Upper lobe of left lung (tissue), 6 donors: ENCODE measurements at regions not wholly inside any gene's neighbourhood (a gene's known extent, or its start where the extent isn't known, plus 50 kb on each side); places are given as distances from the start of the nearest gene placed in this dataset.
"Not testable (repeated sequence)": the region's sequence is repeated elsewhere in the genome, so short reads cannot be mapped to it uniquely, and the experiment has no call there.

Source experiments
- ATAC-seq, 2 donors: fragments of 200-7000 bp; cut with Tn5 transposase; one replicate each; pipeline ENCODE4 v1.9.1; 2022; ENCODE audit warnings: mild to moderate bottlenecking in 2 of 2, moderate library complexity in 2 of 2; ENCODE audit not compliant: low FRiP score in 2 of 2
- DNase-seq, 2 donors: peaks; one replicate each; pipeline ENCODE4 v3.0.0-alpha.2; 2019 to 2020
- H3K27ac ChIP-seq, 4 donors: fragments of 200-600 bp; sonication (generic); one replicate each; pipeline ENCODE4 v1.5.1; 2016 to 2019
- H3K27me3 ChIP-seq, 4 donors: fragments of 200-600 bp; sonication (generic); one replicate each; pipeline ENCODE4 v1.5.1; 2017 to 2019
- H3K36me3 ChIP-seq, 4 donors: fragments of 200-600 bp; sonication (generic); one replicate each; pipeline ENCODE4 v1.5.1; 2016 to 2019
- H3K4me1 ChIP-seq, 4 donors: fragments of 200-600 bp; sonication (generic); one replicate each; pipeline ENCODE4 v1.5.1; 2018 to 2019
- H3K4me3 ChIP-seq, 4 donors: fragments of 200-600 bp; sonication (generic); one replicate each; pipeline ENCODE4 v1.5.1; 2017 to 2019; ENCODE audit warnings: mild to moderate bottlenecking in 2 of 4, moderate library complexity in 1 of 4
- H3K9me3 ChIP-seq, 4 donors: fragments of 200-600 bp; sonication (generic); one replicate each; pipeline ENCODE4 v1.5.1; 2018 to 2019
- CTCF ChIP-seq, 6 experiments: fragments of 450-650 bp in 4 of 6; fragments of 200-600 bp in 2 of 6; sonication (generic) in 2 of 6; IDR thresholded peaks; one replicate each; pipeline ENCODE4 v1.5.1; 2016 to 2019; ENCODE audit warnings: antibody characterized with exemption in 6 of 6
- EP300 ChIP-seq, 4 donors: sonication (generic); formaldehyde crosslinking; IDR thresholded peaks; one replicate each; pipeline ENCODE4 v1.5.1; 2017; ENCODE audit warnings: antibody characterized with exemption in 4 of 4, control low read depth in 2 of 4
- POLR2A ChIP-seq, 4 donors: fragments of 450-650 bp; IDR thresholded peaks; one replicate each; pipeline ENCODE4 v1.5.1; 2016 to 2017; ENCODE audit warnings: antibody characterized with exemption in 4 of 4, mild to moderate bottlenecking in 2 of 4
- POLR2AphosphoS5 ChIP-seq, 2 donors: sonication (generic); formaldehyde crosslinking; IDR thresholded peaks; one replicate each; pipeline ENCODE4 v1.5.1; 2017; ENCODE audit warnings: antibody characterized with exemption in 2 of 2
- WGBS, 2 donors: methylation state at CpG; one replicate each; pipeline ENCODE4 v1.1.5; 2017 to 2018; 5-methylcytosine and 5-hydroxymethylcytosine counted together
- donor health status: DM: no; HTN: no; CAD: no; lungs with moderate emphysema.
- donor health status: DM: no; HTN: yes; CAD: no; lungs with severe emphysema.

GRCh38 chr6:86017236-86017635 is 374.6 kb upstream of the SYNCRIP start:
- no peak for DNase-seq
- no peaks in the 10 kb centered on the region for H3K9me3 ChIP-seq
- no peaks in the 10 kb centered on the region for H3K27me3 ChIP-seq
- no peak overlapping the region for H3K4me3 ChIP-seq
- 77 to 79% methylated on average over 1 of the region's 1 CpG for WGBS, 2 donors
- no peak for TF ChIP-seq EP300 (IDR thresholded peaks at IDR 0.05)
- TF ChIP-seq POLR2A (IDR thresholded peaks at IDR 0.05), result no peak
- TF ChIP-seq CTCF (IDR thresholded peaks at IDR 0.05), result no peak
- no peak for TF ChIP-seq POLR2AphosphoS5 (IDR thresholded peaks at IDR 0.05)
- H3K36me3 ChIP-seq, result no peaks in the 10 kb centered on the region
- no peak for ATAC-seq
- H3K27ac ChIP-seq, result no peak overlapping the region
- no peaks in the 10 kb centered on the region for H3K4me1 ChIP-seq

DNA sequence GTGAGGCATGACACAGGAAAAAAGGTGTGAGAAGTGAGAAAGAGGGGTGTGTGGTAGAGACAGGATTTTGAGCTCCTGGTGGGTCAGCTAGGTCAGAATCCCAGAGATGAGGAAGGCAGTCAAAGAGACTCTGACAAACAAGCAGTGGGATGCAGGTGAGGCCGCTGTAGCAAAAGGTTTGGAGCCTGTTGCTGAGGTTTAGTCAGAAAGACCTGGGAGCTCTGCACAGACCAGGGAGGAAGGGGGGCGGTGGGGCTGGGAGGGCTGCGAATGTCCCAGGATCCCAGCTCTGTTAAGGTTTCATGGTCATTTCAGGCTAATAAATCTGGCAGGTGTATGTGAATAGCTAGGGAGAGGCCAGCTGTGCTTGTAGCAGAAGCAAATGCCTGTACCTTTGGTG is 373.9 kb upstream of the SYNCRIP start:
- Histone ChIP-seq H3K27ac (no peak overlapping the region), H3K27me3 (no peaks in the 10 kb centered on the region), H3K4me3 (no peak overlapping the region), H3K36me3 (no peaks in the 10 kb centered on the region), H3K4me1 (no peaks in the 10 kb centered on the region), H3K9me3 (no peaks in the 10 kb centered on the region)
- TF ChIP-seq POLR2AphosphoS5 (IDR thresholded peaks at IDR 0.05) (no peak), EP300 (IDR thresholded peaks at IDR 0.05) (no peak), POLR2A (IDR thresholded peaks at IDR 0.05) (no peak), CTCF (IDR thresholded peaks at IDR 0.05) (no peak)
- DNase-seq (no peak), ATAC-seq (no peak)
- WGBS, 2 donors, result 78 to 90% methylated on average over 2 to 3 of the region's 3 CpGs

- no peak for DNase-seq
- Histone ChIP-seq H3K9me3 (no peaks in the 10 kb centered on the region), H3K27me3 (no peaks in the 10 kb centered on the region), H3K36me3 (no peaks in the 10 kb centered on the region), H3K4me1 (no peaks in the 10 kb centered on the region), H3K4me3 (no peak overlapping the region), H3K27ac (no peak overlapping the region)
- TF ChIP-seq POLR2AphosphoS5 (IDR thresholded peaks at IDR 0.05) (no peak), CTCF (IDR thresholded peaks at IDR 0.05) (no peak), POLR2A (IDR thresholded peaks at IDR 0.05) (no peak), EP300 (IDR thresholded peaks at IDR 0.05) (no peak)
- WGBS, 2 donors, result 49 to 81% methylated on average over 4 of the region's 4 CpGs
- ATAC-seq, result no peak
Measured at GRCh38 chr6:86016077-86016476, 373.4 kb upstream of the SYNCRIP start.

GRCh38 chr6:86012991-86013390 is 370.3 kb upstream of the SYNCRIP start:
- ATAC-seq, H3K27ac ChIP-seq, H3K27me3 ChIP-seq, DNase-seq, H3K9me3 ChIP-seq, H3K4me1 ChIP-seq, H3K4me3 ChIP-seq, H3K36me3 ChIP-seq: not testable (repeated sequence)
- 55 to 76% methylated on average over 1 of the region's 1 CpG for WGBS, 2 donors

DNA sequence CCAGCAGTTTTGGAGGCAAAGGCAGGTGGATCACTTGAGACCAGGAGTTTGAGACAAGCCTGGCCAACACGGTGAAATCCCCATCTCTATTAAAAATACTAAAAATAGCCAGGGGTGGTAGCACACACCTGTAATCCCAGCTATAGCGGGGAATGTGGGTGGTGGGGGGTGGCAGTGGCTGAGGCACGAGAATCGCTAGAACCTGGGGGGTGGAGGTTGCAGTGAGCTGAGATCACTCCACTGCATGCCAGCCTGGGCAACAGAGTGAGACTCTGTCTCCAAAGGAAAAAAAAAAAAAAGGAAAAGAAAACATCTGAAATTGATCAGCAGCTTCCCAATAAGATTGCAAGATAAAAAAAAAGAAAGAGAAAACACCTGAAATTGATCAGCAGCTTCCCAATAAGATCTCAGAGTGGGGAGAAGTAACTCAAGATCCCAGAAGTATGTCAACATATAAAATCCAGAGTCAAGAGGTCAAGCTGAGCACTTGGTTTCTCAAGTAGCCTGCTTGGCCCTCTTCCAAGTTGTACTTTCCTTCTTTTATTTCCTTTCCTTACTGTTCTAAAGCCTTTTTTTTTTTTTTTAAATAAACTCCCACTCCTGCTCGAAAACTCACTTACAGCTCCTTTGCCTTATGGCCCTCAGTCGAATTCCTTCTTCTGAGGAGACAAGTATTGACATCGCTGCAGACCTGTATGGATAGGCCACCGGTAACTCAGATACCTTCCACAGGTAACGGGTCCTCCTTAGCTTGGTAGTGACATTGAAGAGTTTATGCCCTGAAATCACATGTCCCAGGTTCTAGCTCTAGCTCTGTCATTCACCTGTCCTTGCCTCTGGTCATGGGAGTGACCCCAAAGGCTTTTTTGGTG is 368.5 kb upstream of the SYNCRIP start:
- no peak overlapping the region for H3K4me3 ChIP-seq
- ATAC-seq (no peak), DNase-seq (peak in 1 of 2 donors; percentile 25)
- no peak overlapping the region for H3K27ac ChIP-seq
- H3K9me3 ChIP-seq, result no peaks in the 10 kb centered on the region
- H3K4me1 ChIP-seq, result no peaks in the 10 kb centered on the region
- no peak for TF ChIP-seq EP300 (IDR thresholded peaks at IDR 0.05)
- no peak for TF ChIP-seq POLR2AphosphoS5 (IDR thresholded peaks at IDR 0.05)
- TF ChIP-seq POLR2A (IDR thresholded peaks at IDR 0.05), result no peak
- no peak for TF ChIP-seq CTCF (IDR thresholded peaks at IDR 0.05)
- H3K27me3 ChIP-seq, result no peaks in the 10 kb centered on the region
- WGBS, 2 donors, result 56% methylated on average over 9 of the region's 9 CpGs
- H3K36me3 ChIP-seq, result no peaks in the 10 kb centered on the region
